ENCODE measurements at regions not wholly inside any gene's neighbourhood (a gene's known extent, or its start where the extent isn't known, plus 50 kb on each side); places are given as distances from the start of the nearest gene placed in this dataset.
"Not testable (repeated sequence)": the region's sequence is repeated elsewhere in the genome, so short reads cannot be mapped to it uniquely, and the experiment has no call there.

DNA sequence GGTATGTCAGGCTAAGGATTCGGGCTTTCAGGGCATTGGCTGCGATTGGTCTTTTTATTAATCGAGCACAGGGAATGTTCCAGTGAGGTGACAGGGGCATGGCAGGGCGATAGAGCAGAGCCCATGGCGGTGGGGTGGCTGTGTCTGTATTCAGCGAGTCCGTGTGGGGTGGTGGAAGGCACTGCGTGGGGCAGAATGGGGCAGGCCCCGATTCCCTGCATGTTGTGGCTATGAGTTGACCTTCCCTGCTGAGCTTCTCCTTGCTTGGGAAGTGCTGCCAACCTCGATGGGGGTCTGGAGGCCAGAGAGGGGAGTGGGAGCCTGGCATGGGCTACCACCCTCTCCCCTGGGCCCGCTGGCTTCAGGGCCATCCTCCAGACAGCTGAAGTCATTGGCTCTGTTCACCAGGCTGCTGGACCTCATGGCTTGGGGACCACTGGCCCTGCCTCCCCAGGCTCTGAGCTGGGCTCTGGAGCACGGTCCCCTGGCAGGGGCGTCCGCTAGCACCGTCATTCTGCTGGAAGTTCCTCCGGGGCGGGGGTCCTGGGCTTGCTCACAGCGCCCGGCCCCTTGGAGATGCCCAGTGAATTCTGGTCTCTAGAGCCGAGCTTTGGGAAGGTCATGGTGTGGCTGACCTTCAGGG, 92.1 kb downstream of the NPIPB11 start:
- ATAC-seq (no peak), DNase-seq (no peak)
- Mint-ChIP-seq H3K9me3 (ENCODE audit: low read depth) (no peaks in the 10 kb centered on the region), H3K27me3 (no peaks in the 10 kb centered on the region), H3K27ac (no peak overlapping the region), H3K36me3 (ENCODE audit: low read depth) (no peaks in the 10 kb centered on the region), H3K4me3 (no peak overlapping the region), H3K4me1 (peaks cover 3% of the 10 kb centered on the region)
- CTCF ChIA-PET = no interaction called here
- POLR2A ChIA-PET = no interaction called here
- intact Hi-C loops (cut with DNase I, micrococcal nuclease) = no loop called here

DNA sequence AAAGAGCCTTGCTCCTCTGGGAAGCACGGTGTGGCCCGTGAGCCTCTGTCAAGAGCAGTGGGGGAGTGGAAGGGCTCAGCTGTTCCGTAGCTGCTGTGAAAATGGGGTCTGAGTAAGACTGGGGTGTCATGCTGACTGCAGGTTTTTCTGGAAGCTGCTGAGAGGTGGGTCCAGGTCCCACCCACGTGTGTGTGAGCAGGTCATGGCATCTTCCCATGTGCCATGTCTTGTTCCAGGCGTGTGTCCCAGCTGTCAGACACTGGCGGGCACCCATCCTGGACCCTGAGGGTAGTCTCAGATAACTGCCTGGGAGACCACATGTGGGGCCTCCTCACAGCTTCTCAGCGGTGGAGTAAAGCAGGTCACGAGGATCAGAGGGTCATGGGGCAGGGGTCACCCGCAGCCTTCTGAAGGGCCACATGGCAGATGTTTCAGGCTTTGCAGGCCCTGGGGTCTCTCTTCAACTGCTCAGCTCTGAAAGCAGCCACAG, 92.9 kb downstream of the NPIPB11 start:
- intact Hi-C loops (cut with DNase I, micrococcal nuclease) = no loop called here
- Mint-ChIP-seq H3K36me3 (ENCODE audit: low read depth) (no peaks in the 10 kb centered on the region), H3K27ac (no peak overlapping the region), H3K4me3 (no peak overlapping the region), H3K4me1 (peaks cover 3% of the 10 kb centered on the region), H3K9me3 (ENCODE audit: low read depth) (no peaks in the 10 kb centered on the region), H3K27me3 (no peaks in the 10 kb centered on the region)
- CTCF ChIA-PET = no interaction called here
- no peak for ATAC-seq
- DNase-seq = no peak
- POLR2A ChIA-PET = no interaction called here

DNA sequence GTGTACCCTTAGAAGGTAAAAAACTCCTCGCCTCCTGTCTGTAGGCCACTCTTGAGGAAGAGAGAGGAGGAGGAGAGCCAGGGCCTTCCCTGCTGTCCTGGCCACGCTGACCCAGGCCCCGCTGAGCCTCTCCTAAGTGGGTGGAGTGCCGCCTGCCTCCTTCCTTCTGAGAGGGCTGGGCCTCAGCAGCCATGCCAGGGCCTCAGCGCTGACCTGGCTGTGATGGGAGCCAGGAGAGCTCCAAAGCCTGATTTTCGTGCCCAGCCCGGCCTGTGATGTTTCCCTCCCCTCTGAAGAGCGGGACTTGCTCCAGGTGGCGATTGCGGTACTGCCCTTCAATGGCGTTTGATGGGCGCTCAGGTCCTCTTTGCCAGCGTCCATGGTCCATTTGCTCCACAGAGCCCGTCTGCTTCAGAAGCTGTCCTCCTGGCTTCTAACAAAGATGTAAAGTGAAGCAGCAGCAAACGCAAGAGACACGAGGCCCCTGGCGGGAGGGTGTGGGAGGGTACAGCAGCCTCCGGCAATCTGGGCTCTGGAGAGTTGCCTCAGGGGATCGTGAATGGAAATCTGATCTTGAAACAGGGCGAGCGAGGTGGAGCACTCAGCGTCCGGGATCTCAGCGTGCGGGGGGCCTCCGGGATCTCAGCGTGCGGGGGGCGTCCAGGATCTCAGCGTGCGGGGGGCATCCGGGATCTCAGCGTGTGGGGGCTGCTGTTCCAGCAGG, 93.5 kb downstream of the NPIPB11 start:
- Mint-ChIP-seq H3K27ac (no peak overlapping the region), H3K4me1 (no peaks in the 10 kb centered on the region), H3K36me3 (ENCODE audit: low read depth) (no peaks in the 10 kb centered on the region), H3K27me3 (no peaks in the 10 kb centered on the region), H3K4me3 (no peak overlapping the region), H3K9me3 (ENCODE audit: low read depth) (no peaks in the 10 kb centered on the region)
- ChIA-PET POLR2A (no interaction called here), CTCF (no interaction called here)
- DNase-seq (no peak), ATAC-seq (no peak)
- intact Hi-C loops (cut with DNase I, micrococcal nuclease) = no loop called here

DNA sequence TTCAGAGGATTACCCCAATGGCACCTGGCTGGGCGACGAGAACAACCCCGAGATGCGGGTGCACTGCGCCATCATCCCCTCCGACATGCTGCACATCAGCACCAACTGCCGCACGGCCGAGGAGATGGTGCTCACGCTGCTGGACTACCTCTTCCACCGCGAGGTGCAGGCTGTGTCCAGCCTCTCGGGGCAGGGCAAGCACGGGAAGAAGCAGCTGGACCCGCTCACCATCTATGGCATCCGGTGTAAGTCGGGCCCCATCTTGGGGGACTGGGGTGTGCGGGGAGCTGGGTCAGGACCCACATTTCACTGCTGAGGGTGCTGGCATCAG, 94.2 kb downstream of the NPIPB11 start:
- POLR2A ChIA-PET; H3K4me3 Mint-ChIP-seq; ATAC-seq; H3K36me3 Mint-ChIP-seq (ENCODE audit: low read depth); H3K27me3 Mint-ChIP-seq; H3K4me1 Mint-ChIP-seq; CTCF ChIA-PET; DNase-seq; intact Hi-C loops (cut with DNase I, micrococcal nuclease); H3K27ac Mint-ChIP-seq; H3K9me3 Mint-ChIP-seq (ENCODE audit: low read depth): not testable (repeated sequence)

DNA sequence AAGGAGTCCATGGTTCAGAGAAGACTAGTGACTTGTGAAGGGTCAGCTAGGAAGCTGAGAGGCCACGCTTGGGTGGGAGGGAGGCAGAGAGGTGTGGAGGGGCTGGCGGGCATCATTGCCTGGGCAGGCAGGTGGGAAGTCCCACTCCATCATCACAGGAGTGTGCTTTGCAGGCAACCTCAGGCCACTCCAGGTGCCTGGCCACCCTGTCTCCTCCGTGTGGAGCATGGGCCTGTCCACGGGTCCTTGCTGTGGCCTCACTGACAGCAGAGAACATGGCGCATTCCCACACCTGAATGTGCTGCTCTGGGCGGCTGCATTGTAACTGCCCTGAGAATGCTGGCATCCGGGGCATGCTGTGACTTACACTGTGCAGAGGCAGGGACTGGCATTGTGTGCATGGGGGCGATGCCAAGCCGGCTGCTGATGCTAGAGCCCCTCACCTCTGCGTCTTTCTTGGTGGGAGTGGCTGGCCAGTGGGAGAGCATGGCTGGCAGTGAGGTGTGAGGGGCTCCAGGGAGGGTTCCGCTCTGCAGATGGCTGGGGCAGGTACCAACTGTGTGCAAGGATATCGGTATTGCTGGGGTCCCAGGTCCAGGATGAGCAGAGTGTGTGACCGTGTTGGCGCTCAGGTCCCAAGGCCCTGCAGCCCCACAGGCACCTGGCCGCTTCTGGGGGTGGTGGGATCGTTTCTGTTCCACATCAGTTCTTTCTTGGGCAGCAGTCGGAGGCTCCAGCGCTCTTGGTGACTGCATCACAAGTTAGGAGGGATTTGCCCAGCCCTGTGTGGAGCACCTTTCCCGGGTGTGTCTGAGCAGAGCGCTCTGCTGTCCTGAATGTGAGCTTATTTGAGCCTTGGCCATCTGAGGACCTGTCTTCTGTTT, 94.8 kb downstream of the NPIPB11 start:
- H3K4me1 Mint-ChIP-seq = no peaks in the 10 kb centered on the region
- no peak for ATAC-seq
- ChIA-PET CTCF (no interaction called here), POLR2A (no interaction called here)
- no peaks in the 10 kb centered on the region for H3K9me3 Mint-ChIP-seq (ENCODE audit: low read depth)
- intact Hi-C loops (cut with DNase I, micrococcal nuclease) = no loop called here
- no peaks in the 10 kb centered on the region for H3K27me3 Mint-ChIP-seq
- H3K36me3 Mint-ChIP-seq (ENCODE audit: low read depth) = no peaks in the 10 kb centered on the region
- H3K4me3 Mint-ChIP-seq = no peak overlapping the region
- no peak for DNase-seq
- H3K27ac Mint-ChIP-seq = no peak overlapping the region

DNA sequence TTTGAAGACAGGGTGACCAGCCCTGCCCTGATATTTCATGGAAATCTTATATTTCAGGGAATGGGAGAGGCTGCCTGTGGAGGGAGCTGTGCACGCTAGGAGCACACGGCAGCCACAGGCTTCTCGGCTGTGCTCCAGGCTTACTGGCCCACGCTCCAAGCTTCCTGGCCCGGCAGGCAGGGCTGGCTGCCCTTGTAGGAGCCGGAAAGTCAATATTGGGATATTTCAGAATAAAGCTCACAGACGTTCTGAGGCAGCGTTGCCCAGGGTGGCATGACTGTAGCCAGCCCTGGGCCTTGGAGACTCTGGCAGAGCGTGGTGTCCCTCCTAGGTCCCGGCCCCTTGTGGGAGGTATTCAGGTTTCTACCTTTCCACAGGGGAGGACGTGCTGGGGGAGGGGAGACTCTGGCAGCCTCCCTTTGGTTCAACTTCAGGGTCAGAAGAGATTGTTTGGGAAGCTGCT, 95.6 kb downstream of the NPIPB11 start:
- CTCF ChIA-PET = no interaction called here
- ATAC-seq (no peak), DNase-seq (no peak)
- intact Hi-C loops (cut with DNase I, micrococcal nuclease) = no loop called here
- Mint-ChIP-seq H3K36me3 (ENCODE audit: low read depth) (no peaks in the 10 kb centered on the region), H3K9me3 (ENCODE audit: low read depth) (no peaks in the 10 kb centered on the region), H3K27ac (no peak overlapping the region), H3K4me1 (no peaks in the 10 kb centered on the region), H3K27me3 (no peaks in the 10 kb centered on the region), H3K4me3 (no peak overlapping the region)
- POLR2A ChIA-PET = no interaction called here

DNA sequence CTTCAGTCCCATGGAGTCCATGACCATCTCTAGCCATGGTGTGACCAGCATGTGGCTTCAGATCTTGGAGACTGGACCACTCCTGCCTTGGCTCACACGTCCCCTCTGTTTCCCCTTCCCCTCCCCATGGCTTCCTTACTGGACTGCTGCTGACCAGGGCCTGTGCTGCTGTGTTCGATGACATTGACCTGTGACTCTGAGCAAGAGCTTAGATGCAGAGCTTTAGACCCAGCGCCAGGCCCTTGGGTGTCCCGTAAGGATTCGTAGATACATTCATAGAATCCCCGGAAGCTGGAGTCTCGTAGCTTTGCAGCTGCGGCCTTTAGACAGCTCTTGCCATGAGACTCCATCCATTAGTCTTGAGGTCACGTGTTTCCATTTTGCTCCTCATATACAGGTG, 96.3 kb downstream of the NPIPB11 start:
- H3K27me3 Mint-ChIP-seq; ATAC-seq; intact Hi-C loops (cut with DNase I, micrococcal nuclease); DNase-seq; H3K36me3 Mint-ChIP-seq (ENCODE audit: low read depth); H3K9me3 Mint-ChIP-seq (ENCODE audit: low read depth); H3K4me1 Mint-ChIP-seq; POLR2A ChIA-PET; H3K27ac Mint-ChIP-seq; CTCF ChIA-PET; H3K4me3 Mint-ChIP-seq: not testable (repeated sequence)

DNA sequence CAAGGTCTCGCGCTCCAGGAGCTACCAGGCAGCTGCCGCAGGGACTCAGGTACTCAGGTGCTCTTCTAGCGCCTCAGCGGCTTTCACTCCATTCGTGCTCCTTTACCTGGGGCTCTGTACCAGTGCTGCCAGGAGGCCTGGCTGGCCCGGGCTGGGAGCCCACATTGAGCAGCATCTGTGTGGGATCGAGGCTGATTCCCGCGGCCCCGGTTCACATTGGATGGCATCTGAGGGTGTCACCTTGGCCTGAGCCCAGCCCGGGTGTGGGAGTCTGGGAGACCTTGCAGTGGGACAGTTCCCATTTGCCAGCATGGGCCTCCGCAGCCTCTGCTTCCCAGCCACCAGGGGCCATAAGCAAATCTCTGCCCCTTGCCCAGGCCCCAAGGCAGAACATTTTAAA, 96.9 kb downstream of the NPIPB11 start:
- CTCF ChIA-PET; H3K4me3 Mint-ChIP-seq; intact Hi-C loops (cut with DNase I, micrococcal nuclease); ATAC-seq; H3K27ac Mint-ChIP-seq; H3K4me1 Mint-ChIP-seq; H3K9me3 Mint-ChIP-seq (ENCODE audit: low read depth); DNase-seq; H3K36me3 Mint-ChIP-seq (ENCODE audit: low read depth); POLR2A ChIA-PET; H3K27me3 Mint-ChIP-seq: not testable (repeated sequence)

DNA sequence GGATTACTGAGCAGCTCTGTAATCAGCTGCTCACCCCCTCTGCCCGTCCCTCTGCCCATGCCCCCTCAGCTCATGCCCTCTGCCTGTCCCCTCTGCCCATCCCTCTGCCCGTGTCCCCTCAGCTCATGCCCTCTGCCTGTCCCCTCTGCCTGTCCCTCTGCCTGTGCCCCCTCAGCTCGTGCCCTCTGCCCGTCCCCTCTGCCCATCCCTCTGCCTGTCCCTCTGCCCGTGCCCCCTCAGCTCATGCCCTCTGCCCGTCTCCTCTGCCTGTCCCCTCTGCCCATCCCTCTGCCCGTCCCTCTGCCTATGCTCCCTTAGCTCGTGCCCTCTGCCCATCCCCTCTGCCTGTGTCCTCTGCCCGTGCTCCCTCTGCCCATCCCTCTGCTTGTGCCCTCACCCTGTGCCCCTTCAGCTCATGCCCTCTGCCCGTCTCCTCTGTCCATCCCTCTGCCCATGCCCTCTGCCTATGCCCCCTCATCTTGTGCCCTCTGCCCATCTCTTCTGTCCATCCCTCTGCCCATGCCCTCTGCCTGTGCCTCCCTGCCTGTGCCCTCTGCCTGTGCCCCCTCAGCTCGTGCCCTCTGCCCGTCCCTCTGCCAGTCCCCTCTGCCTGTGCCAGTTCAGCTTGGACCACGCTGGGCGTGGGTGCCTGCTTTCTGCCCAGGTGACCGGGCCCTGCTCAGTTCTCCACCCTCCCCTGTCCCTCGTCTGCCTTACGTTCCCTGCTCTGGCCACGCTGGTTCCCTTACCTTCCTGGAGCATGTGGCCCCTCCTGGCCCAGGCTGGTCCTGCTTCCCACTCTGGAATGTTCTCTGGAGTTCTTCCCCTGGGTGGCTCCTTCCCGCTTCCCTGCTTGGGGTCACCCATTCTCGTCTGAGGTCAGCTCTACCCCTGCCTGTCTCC, 97.6 kb downstream of the NPIPB11 start:
- DNase-seq (no peak), ATAC-seq (no peak)
- CTCF ChIA-PET = interaction anchor here (0.9 kb wide), 1 partner anchor 55 kb away, joined by 4 read pairs; no protein-coding TSS in a partner anchor
- intact Hi-C loops (cut with DNase I, micrococcal nuclease) = no loop called here
- H3K27me3 Mint-ChIP-seq = no peaks in the 10 kb centered on the region
- H3K9me3 Mint-ChIP-seq (ENCODE audit: low read depth) = no peaks in the 10 kb centered on the region
- H3K27ac Mint-ChIP-seq = no peak overlapping the region
- POLR2A ChIA-PET = no interaction called here
- H3K4me1 Mint-ChIP-seq = no peaks in the 10 kb centered on the region
- no peaks in the 10 kb centered on the region for H3K36me3 Mint-ChIP-seq (ENCODE audit: low read depth)
- no peak overlapping the region for H3K4me3 Mint-ChIP-seq

DNA sequence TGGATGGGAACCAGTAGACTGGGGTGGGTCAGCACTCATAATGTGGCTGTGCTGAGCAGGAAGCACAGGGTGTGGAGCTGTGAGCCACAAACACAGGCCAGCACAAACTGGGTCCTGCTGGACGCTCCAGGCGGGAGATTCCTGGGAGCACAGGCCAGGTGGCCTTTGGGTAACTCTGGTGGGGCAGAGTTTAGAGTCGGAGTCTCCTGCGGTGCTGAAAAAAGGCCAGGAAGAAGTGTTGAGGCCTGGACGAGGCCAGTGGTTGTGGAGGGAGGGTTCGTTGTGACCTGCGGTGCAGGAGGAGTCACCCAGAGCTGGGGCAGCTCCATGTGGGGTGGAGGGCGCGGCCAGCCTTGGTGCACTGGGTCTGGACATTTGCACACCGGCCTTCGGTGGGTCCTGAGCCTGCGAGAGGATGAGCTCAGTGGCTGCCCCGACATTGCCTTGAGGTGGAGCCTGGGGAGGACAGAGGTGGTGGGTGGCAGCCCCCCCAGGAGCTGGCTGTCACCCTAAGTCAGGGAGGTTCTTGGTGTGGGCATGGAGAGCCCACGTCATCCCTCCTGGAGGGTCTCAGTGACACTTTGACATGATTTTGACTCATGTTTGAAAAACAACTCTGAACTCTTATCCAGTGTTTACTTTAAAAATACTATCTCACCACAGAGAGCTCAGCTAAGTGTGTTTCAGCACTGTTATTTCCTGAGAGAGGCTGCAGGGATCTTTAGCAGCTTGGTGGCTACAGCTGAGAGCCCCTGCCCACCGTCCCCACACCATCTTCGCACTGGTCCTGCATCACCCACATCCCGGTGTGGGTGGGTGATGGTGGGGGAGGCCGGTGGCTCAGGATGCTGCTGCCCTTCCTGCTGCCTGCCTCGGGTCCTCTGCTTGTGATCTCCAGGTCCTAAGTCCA, 98.7 kb downstream of the NPIPB11 start:
- no peak overlapping the region for H3K4me3 Mint-ChIP-seq
- no peaks in the 10 kb centered on the region for H3K27me3 Mint-ChIP-seq
- intact Hi-C loops (cut with DNase I, micrococcal nuclease) = no loop called here
- H3K27ac Mint-ChIP-seq = no peak overlapping the region
- CTCF ChIA-PET = interaction anchor here (0.9 kb wide), 1 partner anchor 54 kb away, joined by 4 read pairs; no protein-coding TSS in a partner anchor
- H3K4me1 Mint-ChIP-seq = no peaks in the 10 kb centered on the region
- no peaks in the 10 kb centered on the region for H3K9me3 Mint-ChIP-seq (ENCODE audit: low read depth)
- no peak for DNase-seq
- ATAC-seq = no peak
- POLR2A ChIA-PET = no interaction called here
- no peaks in the 10 kb centered on the region for H3K36me3 Mint-ChIP-seq (ENCODE audit: low read depth)

Measured in activated CD4-positive, alpha-beta T cell treated with anti-CD3 and anti-CD28 coated beads for 36 hours (primary cell).